ENCODE measurements at regions not wholly inside any gene's neighbourhood (a gene's known extent, or its start where the extent isn't known, plus 50 kb on each side); places are given as distances from the start of the nearest gene placed in this dataset.

DNA sequence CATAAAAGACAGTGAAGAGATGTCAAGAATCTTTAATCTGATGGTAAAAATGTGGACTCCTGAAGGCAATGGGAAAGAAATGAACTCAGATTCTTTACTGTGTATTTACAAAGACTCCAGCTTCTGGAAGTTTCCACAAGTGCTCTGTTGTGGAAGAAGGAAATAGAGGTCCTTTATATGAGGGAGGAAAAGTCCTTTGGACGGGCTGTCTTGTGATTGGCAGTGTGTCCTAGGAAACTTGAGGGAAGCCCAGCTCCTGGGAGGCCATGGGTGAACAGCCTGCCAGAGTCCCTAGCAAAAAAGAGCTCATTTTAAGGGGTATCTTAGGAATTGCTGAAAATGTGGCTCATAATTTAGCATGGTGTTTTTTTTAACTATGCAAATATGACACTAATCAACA lies 92.0 kb downstream of the RNASET2 start:
- dilution Hi-C loops (cut with MboI; ENCODE audit: extremely low pct_ligation_motif_present, low sequenced_read_pairs) (no loop called here), intact Hi-C loops (cut with micrococcal nuclease) (no loop called here)
- TF ChIP-seq POLR2A (IDR thresholded peaks at IDR 0.05; ENCODE audit: low read depth, low read length) (no peak), JUN (IDR thresholded peaks at IDR 0.05; ENCODE audit: borderline replicate concordance, insufficient read depth, insufficient read length, low read depth) (no peak), POLR2AphosphoS5 (IDR thresholded peaks at IDR 0.05; ENCODE audit: insufficient read depth, low read depth, low read length) (no peak), MYC (IDR thresholded peaks at IDR 0.05; ENCODE audit: low read depth, low read length) (no peak), GATA2 (IDR thresholded peaks at IDR 0.05; ENCODE audit: insufficient read depth, insufficient read length, low read depth, low read length) (no peak), EZH2 (IDR thresholded peaks at IDR 0.05; ENCODE audit: borderline replicate concordance, low read depth, low read length, severe bottlenecking) (no peak), FOS (IDR thresholded peaks at IDR 0.05; ENCODE audit: borderline replicate concordance, insufficient read depth, low read length) (no peak)
- TF ChIP-seq, protein P1, sequence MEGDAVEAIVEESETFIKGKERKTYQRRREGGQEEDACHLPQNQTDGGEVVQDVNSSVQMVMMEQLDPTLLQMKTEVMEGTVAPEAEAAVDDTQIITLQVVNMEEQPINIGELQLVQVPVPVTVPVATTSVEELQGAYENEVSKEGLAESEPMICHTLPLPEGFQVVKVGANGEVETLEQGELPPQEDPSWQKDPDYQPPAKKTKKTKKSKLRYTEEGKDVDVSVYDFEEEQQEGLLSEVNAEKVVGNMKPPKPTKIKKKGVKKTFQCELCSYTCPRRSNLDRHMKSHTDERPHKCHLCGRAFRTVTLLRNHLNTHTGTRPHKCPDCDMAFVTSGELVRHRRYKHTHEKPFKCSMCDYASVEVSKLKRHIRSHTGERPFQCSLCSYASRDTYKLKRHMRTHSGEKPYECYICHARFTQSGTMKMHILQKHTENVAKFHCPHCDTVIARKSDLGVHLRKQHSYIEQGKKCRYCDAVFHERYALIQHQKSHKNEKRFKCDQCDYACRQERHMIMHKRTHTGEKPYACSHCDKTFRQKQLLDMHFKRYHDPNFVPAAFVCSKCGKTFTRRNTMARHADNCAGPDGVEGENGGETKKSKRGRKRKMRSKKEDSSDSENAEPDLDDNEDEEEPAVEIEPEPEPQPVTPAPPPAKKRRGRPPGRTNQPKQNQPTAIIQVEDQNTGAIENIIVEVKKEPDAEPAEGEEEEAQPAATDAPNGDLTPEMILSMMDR (IDR thresholded peaks at IDR 0.05; ENCODE audit: extremely low read depth in 1 of 2, insufficient read depth in 1 of 2, low read depth in 1 of 2, low read length in 2 of 2) = no peak
- TF ChIP-seq, protein P2, sequence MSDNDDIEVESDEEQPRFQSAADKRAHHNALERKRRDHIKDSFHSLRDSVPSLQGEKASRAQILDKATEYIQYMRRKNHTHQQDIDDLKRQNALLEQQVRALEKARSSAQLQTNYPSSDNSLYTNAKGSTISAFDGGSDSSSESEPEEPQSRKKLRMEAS (IDR thresholded peaks at IDR 0.05; ENCODE audit: insufficient read depth, insufficient read length) = no peak
- Histone ChIP-seq H2AFZ (ENCODE audit: low read depth, low read length) (no peak overlapping the region), H3K27ac (ENCODE audit: insufficient read depth, low read depth, low read length) (no peak overlapping the region), H3K36me3 (ENCODE audit: control insufficient read depth in 2 of 2, extremely low read depth in 1 of 2, insufficient read depth in 2 of 2, low read length in 2 of 2) (no peaks in the 10 kb centered on the region), H3K27me3 (ENCODE audit: control insufficient read depth in 2 of 2, insufficient read depth in 2 of 2, low read length in 2 of 2) (peaks cover 29 to 40% of the 10 kb centered on the region in 2 experiments), H3K9ac (replicated peaks; ENCODE audit: extremely low read depth, insufficient read depth, low read length) (no peak overlapping the region), H3K4me2 (ENCODE audit: insufficient read depth, low read length) (no peak overlapping the region), H3K79me2 (ENCODE audit: control insufficient read depth, insufficient read depth, low read length) (no peaks in the 10 kb centered on the region), H3K9me1 (replicated peaks; ENCODE audit: control insufficient read depth, extremely low read depth, insufficient read depth, low read length) (no peaks in the 10 kb centered on the region), H3K4me3 (replicated peaks in 1 of 3; ENCODE audit: insufficient read depth in 1 of 3, low read depth in 1 of 3, low read length in 3 of 3) (no peak overlapping the region), H3K4me1 (ENCODE audit: control insufficient read depth, extremely low read depth, insufficient read depth, low read length) (no peaks in the 10 kb centered on the region), H3K9me3 (replicated peaks; ENCODE audit: control insufficient read depth, insufficient read depth, low read length) (no peaks in the 10 kb centered on the region), H4K20me1 (replicated peaks; ENCODE audit: control insufficient read depth, extremely low read depth, insufficient read depth, low read length) (no peaks in the 10 kb centered on the region)
- CTCF ChIA-PET = interaction anchor here (0.8 to 1.5 kb wide), 2 partner anchors 16 to 20 kb away, joined by 3 to 6 read pairs; no protein-coding TSS in a partner anchor
- POLR2A ChIA-PET = no interaction called here
- no TSS peak for BruUV-seq (replicated peaks)
- no peak for DNase-seq (ENCODE audit: low read depth, low spot score)
- no peak for FAIRE-seq

Measured in endothelial cell of umbilical vein (primary cell).